GM23338 (cell line): ENCODE measurements at regions not wholly inside any gene's neighbourhood (a gene's known extent, or its start where the extent isn't known, plus 50 kb on each side); places are given as distances from the start of the nearest gene placed in this dataset.
"Not testable (repeated sequence)": the region's sequence is repeated elsewhere in the genome, so short reads cannot be mapped to it uniquely, and the experiment has no call there.

Experiments
- ATAC-seq: fragments of 200-7000 bp; cut with Tn5 transposase; 3 replicates; pipeline ENCODE4 v1.9.1; 2020
- DNase-seq: peaks from one replicate; pipeline ENCODE4 v3.0.0-alpha.2; 2015; ENCODE audit warnings: low spot score
- H2AFZ ChIP-seq: fragments of 200-600 bp; sonication (generic); 2 replicates; pipeline ENCODE4 v1.8.0; 2016; ENCODE audit warnings: antibody characterized with exemption, mild to moderate bottlenecking, moderate library complexity
- H3F3A ChIP-seq: fragments of 200-600 bp; sonication (generic); replicated peaks from 2 replicates; pipeline ENCODE4 v1.8.0; 2017; ENCODE audit warnings: antibody characterized with exemption, mixed run types, low read depth
- H3K27ac ChIP-seq: fragments of 200-600 bp; sonication (generic); 2 replicates; pipeline ENCODE4 v1.6.1; 2016; ENCODE audit warnings: low read depth
- H3K27me3 ChIP-seq: fragments of 200-600 bp; sonication (generic); 2 replicates; pipeline ENCODE4 v1.8.0; 2016; ENCODE audit warnings: mild to moderate bottlenecking, mixed run types, moderate library complexity; ENCODE audit not compliant: insufficient read depth
- H3K36me3 ChIP-seq: fragments of 200-600 bp; sonication (generic); 2 replicates; pipeline ENCODE4 v1.8.0; 2016; ENCODE audit warnings: mild to moderate bottlenecking; ENCODE audit not compliant: insufficient read depth
- H3K4me1 ChIP-seq: fragments of 200-600 bp; sonication (generic); 2 replicates; pipeline ENCODE4 v1.8.0; 2016; ENCODE audit warnings: mild to moderate bottlenecking, moderate library complexity; ENCODE audit not compliant: insufficient read depth
- H3K4me2 ChIP-seq: fragments of 200-600 bp; sonication (generic); 2 replicates; pipeline ENCODE4 v1.7.1; 2017; ENCODE audit warnings: mixed run types
- H3K4me3 ChIP-seq: fragments of 200-600 bp; sonication (generic); 2 replicates; pipeline ENCODE4 v1.6.1; 2016; ENCODE audit warnings: mixed run types
- H3K79me2 ChIP-seq: fragments of 200-600 bp; sonication (generic); replicated peaks from 2 replicates; pipeline ENCODE4 v1.8.0; 2017; ENCODE audit warnings: mild to moderate bottlenecking; ENCODE audit not compliant: insufficient read depth
- H3K9me2 ChIP-seq: fragments of 200-600 bp; sonication (generic); 2 replicates; pipeline ENCODE4 v1.8.0; 2017; ENCODE audit not compliant: insufficient read depth
- H4K20me1 ChIP-seq: fragments of 200-600 bp; sonication (generic); replicated peaks from 2 replicates; pipeline ENCODE4 v1.8.0; 2017; ENCODE audit warnings: mild to moderate bottlenecking; ENCODE audit not compliant: insufficient read depth
- H3K27ac Mint-ChIP-seq: 2 replicates; pipeline ENCODE4 v1.8.0; 2020; ENCODE audit warnings: inconsistent platforms, mild to moderate bottlenecking, moderate library complexity, mixed read lengths
- H3K27me3 Mint-ChIP-seq: 3 replicates; pipeline ENCODE4 v1.8.0; 2022; ENCODE audit warnings: low read depth, mild to moderate bottlenecking, moderate library complexity, mixed read lengths, inconsistent platforms; ENCODE audit not compliant: insufficient read depth, poor library complexity
- H3K36me3 Mint-ChIP-seq: 3 replicates; pipeline ENCODE4 v1.8.0; 2021; ENCODE audit warnings: low read depth, mild to moderate bottlenecking, inconsistent platforms, moderate library complexity, mixed read lengths
- H3K4me1 Mint-ChIP-seq: 3 replicates; pipeline ENCODE4 v1.8.0; 2020; ENCODE audit warnings: mild to moderate bottlenecking, inconsistent platforms, mixed read lengths
- H3K4me3 Mint-ChIP-seq: 3 replicates; pipeline ENCODE4 v1.8.0; 2021; ENCODE audit warnings: moderate library complexity, mild to moderate bottlenecking, inconsistent platforms, mixed read lengths
- H3K9me3 Mint-ChIP-seq: 3 replicates; pipeline ENCODE4 v1.8.0; 2020; ENCODE audit warnings: moderate library complexity, mild to moderate bottlenecking, inconsistent platforms, mixed read lengths
- CREB1 ChIP-seq: fragments of 250-450 bp; sonication (Bioruptor Pico); IDR thresholded peaks from 2 replicates; pipeline ENCODE4 v1.5.0; 2020; ENCODE audit warnings: low read depth, mild to moderate bottlenecking, moderate library complexity
- EZH2 ChIP-seq: fragments of 200-600 bp; sonication (generic); IDR thresholded peaks from one replicate; pipeline ENCODE4 v1.8.0; 2017; ENCODE audit warnings: antibody characterized with exemption, mild to moderate bottlenecking, low read depth; ENCODE audit not compliant: unreplicated experiment
- EZH2phosphoT487 ChIP-seq: fragments of 200-600 bp; sonication (generic); IDR thresholded peaks from one replicate; pipeline ENCODE4 v1.8.1; 2018; ENCODE audit warnings: antibody characterized with exemption; ENCODE audit not compliant: unreplicated experiment
- JUNB ChIP-seq: IDR thresholded peaks from one replicate; pipeline ENCODE4 v1.6.1; 2016; ENCODE audit warnings: antibody characterized with exemption; ENCODE audit not compliant: unreplicated experiment
- NANOG ChIP-seq: IDR thresholded peaks from 2 replicates; pipeline ENCODE4 v1.6.1; 2016; ENCODE audit warnings: antibody characterized with exemption, borderline replicate concordance
- POLR2AphosphoS5 ChIP-seq: IDR thresholded peaks from 2 replicates; pipeline ENCODE4 v1.6.1; 2016; ENCODE audit warnings: antibody characterized with exemption, low read depth
- STAT1 ChIP-seq: IDR thresholded peaks from one replicate; pipeline ENCODE4 v1.6.1; 2016; ENCODE audit warnings: antibody characterized with exemption; ENCODE audit not compliant: unreplicated experiment
- ZNF114 ChIP-seq: fragments of 250-450 bp; sonication (Bioruptor Pico); IDR thresholded peaks from 2 replicates; pipeline ENCODE4 v1.5.0; 2020; ENCODE audit warnings: mild to moderate bottlenecking, moderate library complexity
- ZNF331 ChIP-seq: fragments of 250-450 bp; sonication (Bioruptor Pico); IDR thresholded peaks from 2 replicates; pipeline ENCODE4 v1.5.0; 2020; ENCODE audit warnings: low read depth, mild to moderate bottlenecking, moderate library complexity
- TF ChIP-seq, protein P1 (sequence below): fragments of 250-450 bp; sonication (Bioruptor Pico); IDR thresholded peaks from 2 replicates; pipeline ENCODE4 v1.5.0; 2020; ENCODE audit warnings: mild to moderate bottlenecking, moderate library complexity
- TF ChIP-seq, protein P2 (sequence below): IDR thresholded peaks from 2 replicates; pipeline ENCODE4 v1.6.1; 2016; ENCODE audit warnings: antibody characterized with exemption
- TF ChIP-seq, protein P3 (sequence below): IDR thresholded peaks from one replicate; pipeline ENCODE4 v1.6.1; 2018; ENCODE audit warnings: antibody characterized with exemption; ENCODE audit not compliant: unreplicated experiment

DNA sequence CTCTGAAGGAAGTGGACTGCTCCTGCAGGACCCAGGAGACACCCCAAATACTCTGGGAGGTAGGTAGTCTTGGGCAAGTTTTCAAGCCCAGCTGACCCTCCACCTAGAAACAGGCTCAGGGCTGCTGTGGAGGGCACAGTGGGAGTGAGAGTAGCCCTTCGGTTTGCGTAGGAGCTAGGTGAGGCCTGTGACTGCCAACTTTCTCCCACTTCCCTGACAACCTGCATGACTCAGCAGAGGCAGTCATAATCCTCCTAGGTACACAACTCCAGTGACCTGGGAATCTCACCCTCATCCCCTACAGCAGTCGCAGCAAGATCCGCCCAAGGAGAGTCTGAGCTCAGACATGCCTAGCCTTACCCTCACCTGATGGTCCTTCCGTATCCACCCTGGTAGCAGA lies 439.1 kb downstream of the CNTNAP4 start:
- not testable (repeated sequence) for H3K36me3 Mint-ChIP-seq, H3K27ac Mint-ChIP-seq, DNase-seq

DNA sequence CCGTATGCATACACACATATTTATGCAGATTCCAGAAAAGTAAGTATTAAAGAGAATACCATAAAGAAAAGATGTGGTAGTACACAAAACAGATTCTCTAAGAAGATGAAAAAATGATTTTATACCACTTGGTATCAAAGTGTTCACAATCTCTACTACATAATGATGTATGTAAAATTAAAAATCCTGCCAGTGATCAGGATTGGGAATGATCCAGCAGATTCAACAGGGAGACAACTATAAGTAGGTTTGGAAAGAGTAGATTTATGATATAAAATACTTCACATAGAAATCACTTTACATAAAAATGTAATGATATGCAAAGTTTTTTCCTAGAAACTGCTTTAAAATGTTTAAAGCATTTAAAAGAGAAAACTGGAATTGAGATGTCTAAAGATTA lies 447.0 kb downstream of the CNTNAP4 start:
- Histone ChIP-seq H2AFZ (no peak overlapping the region), H3K9me2 (no peaks in the 10 kb centered on the region), H3K4me3 (no peak overlapping the region), H3K27me3 (no peaks in the 10 kb centered on the region), H4K20me1 (no peaks in the 10 kb centered on the region), H3F3A (no peaks in the 10 kb centered on the region), H3K4me2 (no peak overlapping the region), H3K36me3 (no peaks in the 10 kb centered on the region), H3K27ac (no peak overlapping the region), H3K79me2 (no peaks in the 10 kb centered on the region), H3K4me1 (no peaks in the 10 kb centered on the region)
- H3K4me1 Mint-ChIP-seq: no peaks in the 10 kb centered on the region
- H3K36me3 Mint-ChIP-seq: no peaks in the 10 kb centered on the region
- no peak overlapping the region for H3K27ac Mint-ChIP-seq
- H3K4me3 Mint-ChIP-seq: no peak overlapping the region
- ATAC-seq (no peak), DNase-seq (no peak)
- H3K9me3 Mint-ChIP-seq: peaks cover 47% of the 10 kb centered on the region
- peaks cover 2% of the 10 kb centered on the region for H3K27me3 Mint-ChIP-seq
- no peak for TF ChIP-seq ZNF331 (CRISPR knock-in tag)
- no peak for TF ChIP-seq JUNB
- no peak for TF ChIP-seq EZH2phosphoT487
- no peak for TF ChIP-seq CREB1 (CRISPR knock-in tag)
- TF ChIP-seq, protein P1, sequence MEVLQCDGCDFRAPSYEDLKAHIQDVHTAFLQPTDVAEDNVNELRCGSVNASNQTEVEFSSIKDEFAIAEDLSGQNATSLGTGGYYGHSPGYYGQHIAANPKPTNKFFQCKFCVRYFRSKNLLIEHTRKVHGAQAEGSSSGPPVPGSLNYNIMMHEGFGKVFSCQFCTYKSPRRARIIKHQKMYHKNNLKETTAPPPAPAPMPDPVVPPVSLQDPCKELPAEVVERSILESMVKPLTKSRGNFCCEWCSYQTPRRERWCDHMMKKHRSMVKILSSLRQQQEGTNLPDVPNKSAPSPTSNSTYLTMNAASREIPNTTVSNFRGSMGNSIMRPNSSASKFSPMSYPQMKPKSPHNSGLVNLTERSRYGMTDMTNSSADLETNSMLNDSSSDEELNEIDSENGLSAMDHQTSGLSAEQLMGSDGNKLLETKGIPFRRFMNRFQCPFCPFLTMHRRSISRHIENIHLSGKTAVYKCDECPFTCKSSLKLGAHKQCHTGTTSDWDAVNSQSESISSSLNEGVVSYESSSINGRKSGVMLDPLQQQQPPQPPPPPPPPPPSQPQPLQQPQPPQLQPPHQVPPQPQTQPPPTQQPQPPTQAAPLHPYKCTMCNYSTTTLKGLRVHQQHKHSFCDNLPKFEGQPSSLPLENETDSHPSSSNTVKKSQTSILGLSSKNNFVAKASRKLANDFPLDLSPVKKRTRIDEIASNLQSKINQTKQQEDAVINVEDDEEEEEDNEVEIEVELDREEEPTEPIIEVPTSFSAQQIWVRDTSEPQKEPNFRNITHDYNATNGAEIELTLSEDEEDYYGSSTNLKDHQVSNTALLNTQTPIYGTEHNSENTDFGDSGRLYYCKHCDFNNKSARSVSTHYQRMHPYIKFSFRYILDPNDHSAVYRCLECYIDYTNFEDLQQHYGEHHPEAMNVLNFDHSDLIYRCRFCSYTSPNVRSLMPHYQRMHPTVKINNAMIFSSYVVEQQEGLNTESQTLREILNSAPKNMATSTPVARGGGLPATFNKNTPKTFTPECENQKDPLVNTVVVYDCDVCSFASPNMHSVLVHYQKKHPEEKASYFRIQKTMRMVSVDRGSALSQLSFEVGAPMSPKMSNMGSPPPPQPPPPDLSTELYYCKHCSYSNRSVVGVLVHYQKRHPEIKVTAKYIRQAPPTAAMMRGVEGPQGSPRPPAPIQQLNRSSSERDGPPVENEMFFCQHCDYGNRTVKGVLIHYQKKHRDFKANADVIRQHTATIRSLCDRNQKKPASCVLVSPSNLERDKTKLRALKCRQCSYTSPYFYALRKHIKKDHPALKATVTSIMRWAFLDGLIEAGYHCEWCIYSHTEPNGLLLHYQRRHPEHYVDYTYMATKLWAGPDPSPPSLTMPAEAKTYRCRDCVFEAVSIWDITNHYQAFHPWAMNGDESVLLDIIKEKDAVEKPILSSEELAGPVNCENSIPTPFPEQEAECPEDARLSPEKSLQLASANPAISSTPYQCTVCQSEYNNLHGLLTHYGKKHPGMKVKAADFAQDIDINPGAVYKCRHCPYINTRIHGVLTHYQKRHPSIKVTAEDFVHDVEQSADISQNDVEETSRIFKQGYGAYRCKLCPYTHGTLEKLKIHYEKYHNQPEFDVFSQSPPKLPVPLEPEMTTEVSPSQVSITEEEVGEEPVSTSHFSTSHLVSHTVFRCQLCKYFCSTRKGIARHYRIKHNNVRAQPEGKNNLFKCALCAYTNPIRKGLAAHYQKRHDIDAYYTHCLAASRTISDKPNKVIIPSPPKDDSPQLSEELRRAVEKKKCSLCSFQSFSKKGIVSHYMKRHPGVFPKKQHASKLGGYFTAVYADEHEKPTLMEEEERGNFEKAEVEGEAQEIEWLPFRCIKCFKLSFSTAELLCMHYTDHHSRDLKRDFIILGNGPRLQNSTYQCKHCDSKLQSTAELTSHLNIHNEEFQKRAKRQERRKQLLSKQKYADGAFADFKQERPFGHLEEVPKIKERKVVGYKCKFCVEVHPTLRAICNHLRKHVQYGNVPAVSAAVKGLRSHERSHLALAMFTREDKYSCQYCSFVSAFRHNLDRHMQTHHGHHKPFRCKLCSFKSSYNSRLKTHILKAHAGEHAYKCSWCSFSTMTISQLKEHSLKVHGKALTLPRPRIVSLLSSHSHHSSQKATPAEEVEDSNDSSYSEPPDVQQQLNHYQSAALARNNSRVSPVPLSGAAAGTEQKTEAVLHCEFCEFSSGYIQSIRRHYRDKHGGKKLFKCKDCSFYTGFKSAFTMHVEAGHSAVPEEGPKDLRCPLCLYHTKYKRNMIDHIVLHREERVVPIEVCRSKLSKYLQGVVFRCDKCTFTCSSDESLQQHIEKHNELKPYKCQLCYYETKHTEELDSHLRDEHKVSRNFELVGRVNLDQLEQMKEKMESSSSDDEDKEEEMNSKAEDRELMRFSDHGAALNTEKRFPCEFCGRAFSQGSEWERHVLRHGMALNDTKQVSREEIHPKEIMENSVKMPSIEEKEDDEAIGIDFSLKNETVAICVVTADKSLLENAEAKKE (CRISPR knock-in tag): no peak
- TF ChIP-seq, protein P2, sequence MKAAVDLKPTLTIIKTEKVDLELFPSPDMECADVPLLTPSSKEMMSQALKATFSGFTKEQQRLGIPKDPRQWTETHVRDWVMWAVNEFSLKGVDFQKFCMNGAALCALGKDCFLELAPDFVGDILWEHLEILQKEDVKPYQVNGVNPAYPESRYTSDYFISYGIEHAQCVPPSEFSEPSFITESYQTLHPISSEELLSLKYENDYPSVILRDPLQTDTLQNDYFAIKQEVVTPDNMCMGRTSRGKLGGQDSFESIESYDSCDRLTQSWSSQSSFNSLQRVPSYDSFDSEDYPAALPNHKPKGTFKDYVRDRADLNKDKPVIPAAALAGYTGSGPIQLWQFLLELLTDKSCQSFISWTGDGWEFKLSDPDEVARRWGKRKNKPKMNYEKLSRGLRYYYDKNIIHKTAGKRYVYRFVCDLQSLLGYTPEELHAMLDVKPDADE: no peak
- no peak for TF ChIP-seq EZH2
- TF ChIP-seq ZNF114 (CRISPR knock-in tag): no peak
- TF ChIP-seq STAT1: no peak
- no peak for TF ChIP-seq POLR2AphosphoS5
- no peak for TF ChIP-seq NANOG
- TF ChIP-seq, protein P3, sequence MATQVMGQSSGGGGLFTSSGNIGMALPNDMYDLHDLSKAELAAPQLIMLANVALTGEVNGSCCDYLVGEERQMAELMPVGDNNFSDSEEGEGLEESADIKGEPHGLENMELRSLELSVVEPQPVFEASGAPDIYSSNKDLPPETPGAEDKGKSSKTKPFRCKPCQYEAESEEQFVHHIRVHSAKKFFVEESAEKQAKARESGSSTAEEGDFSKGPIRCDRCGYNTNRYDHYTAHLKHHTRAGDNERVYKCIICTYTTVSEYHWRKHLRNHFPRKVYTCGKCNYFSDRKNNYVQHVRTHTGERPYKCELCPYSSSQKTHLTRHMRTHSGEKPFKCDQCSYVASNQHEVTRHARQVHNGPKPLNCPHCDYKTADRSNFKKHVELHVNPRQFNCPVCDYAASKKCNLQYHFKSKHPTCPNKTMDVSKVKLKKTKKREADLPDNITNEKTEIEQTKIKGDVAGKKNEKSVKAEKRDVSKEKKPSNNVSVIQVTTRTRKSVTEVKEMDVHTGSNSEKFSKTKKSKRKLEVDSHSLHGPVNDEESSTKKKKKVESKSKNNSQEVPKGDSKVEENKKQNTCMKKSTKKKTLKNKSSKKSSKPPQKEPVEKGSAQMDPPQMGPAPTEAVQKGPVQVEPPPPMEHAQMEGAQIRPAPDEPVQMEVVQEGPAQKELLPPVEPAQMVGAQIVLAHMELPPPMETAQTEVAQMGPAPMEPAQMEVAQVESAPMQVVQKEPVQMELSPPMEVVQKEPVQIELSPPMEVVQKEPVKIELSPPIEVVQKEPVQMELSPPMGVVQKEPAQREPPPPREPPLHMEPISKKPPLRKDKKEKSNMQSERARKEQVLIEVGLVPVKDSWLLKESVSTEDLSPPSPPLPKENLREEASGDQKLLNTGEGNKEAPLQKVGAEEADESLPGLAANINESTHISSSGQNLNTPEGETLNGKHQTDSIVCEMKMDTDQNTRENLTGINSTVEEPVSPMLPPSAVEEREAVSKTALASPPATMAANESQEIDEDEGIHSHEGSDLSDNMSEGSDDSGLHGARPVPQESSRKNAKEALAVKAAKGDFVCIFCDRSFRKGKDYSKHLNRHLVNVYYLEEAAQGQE: no peak

More for the DNA sequence above, 439.1 kb downstream of the CNTNAP4 start:
- not testable (repeated sequence) for H4K20me1 ChIP-seq, H3F3A ChIP-seq, H3K4me3 ChIP-seq, H3K79me2 ChIP-seq, H3K4me3 Mint-ChIP-seq, H3K4me1 ChIP-seq, H3K27ac ChIP-seq, H3K4me2 ChIP-seq, ATAC-seq, H3K27me3 Mint-ChIP-seq, H2AFZ ChIP-seq, H3K4me1 Mint-ChIP-seq, H3K9me2 ChIP-seq, H3K36me3 ChIP-seq, H3K27me3 ChIP-seq
- peaks cover 67% of the 10 kb centered on the region for H3K9me3 Mint-ChIP-seq
